ENCODE measurements at regions not wholly inside any gene's neighbourhood (a gene's known extent, or its start where the extent isn't known, plus 50 kb on each side); places are given as distances from the start of the nearest gene placed in this dataset.

- no peaks in the 10 kb centered on the region for H3K79me2 ChIP-seq (replicated peaks; ENCODE audit: insufficient read depth, low read length)
- no peak overlapping the region for H3K27ac ChIP-seq (ENCODE audit: low read length)
- H3K9me2 ChIP-seq (ENCODE audit: insufficient read depth, low read length), result no peaks in the 10 kb centered on the region
- no peak overlapping the region for H3K9ac ChIP-seq (ENCODE audit: low read length)
- TF ChIP-seq CTCF (IDR thresholded peaks at IDR 0.05; ENCODE audit: poor library complexity, severe bottlenecking) (no peak), EP300 (conservative IDR thresholded peaks at IDR 0.05; ENCODE audit: poor library complexity, severe bottlenecking) (no peak), RAD21 (conservative IDR thresholded peaks at IDR 0.05) (no peak), MXI1 (conservative IDR thresholded peaks at IDR 0.05; ENCODE audit: poor library complexity, severe bottlenecking) (no peak), REST (IDR thresholded peaks at IDR 0.05; ENCODE audit: borderline replicate concordance) (no peak), EZH2 (IDR thresholded peaks at IDR 0.05; ENCODE audit: borderline replicate concordance, insufficient read depth, low read length, poor library complexity, severe bottlenecking) (no peak), POLR2AphosphoS5 (IDR thresholded peaks at IDR 0.05) (no peak), SMC3 (conservative IDR thresholded peaks at IDR 0.05; ENCODE audit: poor library complexity) (no peak), TAF1 (IDR thresholded peaks at IDR 0.05; ENCODE audit: low read depth) (no peak)
- no peaks in the 10 kb centered on the region for H4K20me1 ChIP-seq (ENCODE audit: insufficient read depth)
- no peaks in the 10 kb centered on the region for H3K9me3 ChIP-seq (ENCODE audit: low read length)
- no peak overlapping the region for H3K4me2 ChIP-seq (ENCODE audit: low read length)
- H3F3A ChIP-seq (ENCODE audit: insufficient read depth, low read length, poor library complexity, severe bottlenecking), result no peaks in the 10 kb centered on the region
- no peak overlapping the region for H3K4me3 ChIP-seq (ENCODE audit: low read length)
- H3K27me3 ChIP-seq (ENCODE audit: insufficient read depth, low read depth, low read length), result no peaks in the 10 kb centered on the region
- no peaks in the 10 kb centered on the region for H3K36me3 ChIP-seq (ENCODE audit: insufficient read depth, low read length)
- H2AFZ ChIP-seq (ENCODE audit: low read depth, low read length), result no peak overlapping the region
Observed at GRCh38 chr7:17247357-17247756, 51.1 kb upstream of the AHR start.

- no peak overlapping the region for H3K4me2 ChIP-seq (ENCODE audit: low read length)
- no peak for TF ChIP-seq EP300 (conservative IDR thresholded peaks at IDR 0.05; ENCODE audit: poor library complexity, severe bottlenecking)
- TF ChIP-seq REST (IDR thresholded peaks at IDR 0.05; ENCODE audit: borderline replicate concordance), result no peak
- TF ChIP-seq TAF1 (IDR thresholded peaks at IDR 0.05; ENCODE audit: low read depth), result no peak
- TF ChIP-seq MXI1 (conservative IDR thresholded peaks at IDR 0.05; ENCODE audit: poor library complexity, severe bottlenecking), result no peak
- no peak for TF ChIP-seq POLR2AphosphoS5 (IDR thresholded peaks at IDR 0.05)
- TF ChIP-seq CTCF (IDR thresholded peaks at IDR 0.05; ENCODE audit: poor library complexity, severe bottlenecking), result no peak
- TF ChIP-seq SMC3 (conservative IDR thresholded peaks at IDR 0.05; ENCODE audit: poor library complexity), result no peak
- TF ChIP-seq EZH2 (IDR thresholded peaks at IDR 0.05; ENCODE audit: borderline replicate concordance, insufficient read depth, low read length, poor library complexity, severe bottlenecking), result no peak
- TF ChIP-seq RAD21 (conservative IDR thresholded peaks at IDR 0.05), result no peak
Observed at GRCh38 chr7:17248527-17248926, 49.9 kb upstream of the AHR start.

More at GRCh38 chr7:17248527-17248926, 49.9 kb upstream of the AHR start:
- Histone ChIP-seq H3K27ac (ENCODE audit: low read length) (no peak overlapping the region), H3K4me3 (ENCODE audit: low read length) (no peak overlapping the region), H3K27me3 (ENCODE audit: insufficient read depth, low read depth, low read length) (no peaks in the 10 kb centered on the region), H3K36me3 (ENCODE audit: insufficient read depth, low read length) (no peaks in the 10 kb centered on the region), H4K20me1 (ENCODE audit: insufficient read depth) (no peaks in the 10 kb centered on the region), H3F3A (ENCODE audit: insufficient read depth, low read length, poor library complexity, severe bottlenecking) (no peaks in the 10 kb centered on the region), H2AFZ (ENCODE audit: low read depth, low read length) (no peak overlapping the region), H3K79me2 (replicated peaks; ENCODE audit: insufficient read depth, low read length) (no peaks in the 10 kb centered on the region), H3K9ac (ENCODE audit: low read length) (no peak overlapping the region), H3K9me2 (ENCODE audit: insufficient read depth, low read length) (no peaks in the 10 kb centered on the region), H3K9me3 (ENCODE audit: low read length) (no peaks in the 10 kb centered on the region)

Data from neural cell (in vitro differentiated cells).